HTR-8/SVneo (cell line): ENCODE measurements at regions not wholly inside any gene's neighbourhood (a gene's known extent, or its start where the extent isn't known, plus 50 kb on each side); places are given as distances from the start of the nearest gene placed in this dataset.
A peak's percentile ranks its signal among the peaks of the same experiment; 100 is the strongest.

Experiments used
- DNase-seq: peaks from one replicate; pipeline ENCODE4 v3.0.0; 2011; ENCODE audit warnings: low spot score, mixed read lengths; ENCODE audit not compliant: insufficient read length
- FAIRE-seq: peaks from 2 replicates; lab custom pipeline; 2011; peaks lifted over from hg19 to GRCh38; lab: Jason Lieb, UNC

GRCh38 chr13:80048030-80048429 lies 292.9 kb downstream of the SPRY2 start:
- no peak for DNase-seq
- FAIRE-seq = no peak

- no peak for FAIRE-seq
- DNase-seq = no peak
Measured at GRCh38 chr13:80047406-80047805, 293.5 kb downstream of the SPRY2 start.

- FAIRE-seq (no peak), DNase-seq (no peak)
Measured at GRCh38 chr13:80040981-80041317, 300.0 kb downstream of the SPRY2 start.

GRCh38 chr13:80040196-80040980 lies 300.5 kb downstream of the SPRY2 start:
- FAIRE-seq (peak; percentile 72), DNase-seq (peak; percentile 28)

GRCh38 chr13:80039000-80039399 lies 301.9 kb downstream of the SPRY2 start:
- DNase-seq (no peak), FAIRE-seq (no peak)

- no peak for FAIRE-seq
Measured at GRCh38 chr13:80038371-80038770, 302.6 kb downstream of the SPRY2 start.

GRCh38 chr13:80037505-80037888 lies 303.4 kb downstream of the SPRY2 start:
- peak; percentile 1 for DNase-seq
- FAIRE-seq = no peak

More at GRCh38 chr13:80038371-80038770, 302.6 kb downstream of the SPRY2 start:
- DNase-seq = no peak

- FAIRE-seq = no peak
- DNase-seq = no peak
Measured at GRCh38 chr13:80036845-80037504, 304.0 kb downstream of the SPRY2 start.

- DNase-seq (no peak), FAIRE-seq (no peak)
Measured at GRCh38 chr13:80035096-80035495, 305.8 kb downstream of the SPRY2 start.

- no peak for DNase-seq
- no peak for FAIRE-seq
Measured at GRCh38 chr13:80033951-80034350, 307.0 kb downstream of the SPRY2 start.

- FAIRE-seq (no peak), DNase-seq (no peak)
Measured at GRCh38 chr13:80033286-80033685, 307.6 kb downstream of the SPRY2 start.

GRCh38 chr13:80030491-80030890 lies 310.4 kb downstream of the SPRY2 start:
- DNase-seq (peak; percentile 0), FAIRE-seq (no peak)

- no peak for DNase-seq
- FAIRE-seq = no peak
Measured at GRCh38 chr13:80029170-80029569, 311.8 kb downstream of the SPRY2 start.

GRCh38 chr13:80022146-80022545 lies 318.8 kb downstream of the SPRY2 start:
- FAIRE-seq (no peak), DNase-seq (no peak)

- DNase-seq (peak; percentile 9), FAIRE-seq (no peak)
Measured at GRCh38 chr13:80012251-80012650, 328.7 kb downstream of the SPRY2 start.

GRCh38 chr13:80011448-80012212 lies 329.3 kb downstream of the SPRY2 start:
- FAIRE-seq (no peak), DNase-seq (no peak)

GRCh38 chr13:80010846-80011245 lies 330.1 kb downstream of the SPRY2 start:
- no peak for DNase-seq
- FAIRE-seq = no peak

- DNase-seq = no peak
- FAIRE-seq = no peak
Measured at GRCh38 chr13:80010286-80010831, 330.6 kb downstream of the SPRY2 start.

GRCh38 chr13:80009760-80010159 lies 331.2 kb downstream of the SPRY2 start:
- no peak for DNase-seq
- FAIRE-seq = no peak

- FAIRE-seq (no peak), DNase-seq (no peak)
Measured at GRCh38 chr13:80006940-80007339, 334.0 kb downstream of the SPRY2 start.

GRCh38 chr13:80001510-80001842 lies 339.4 kb downstream of the SPRY2 start:
- DNase-seq (no peak), FAIRE-seq (no peak)
